NCI-H510A treated with DMSO at 0.1 percent for 48 hours (cell line): ENCODE measurements at regions not wholly inside any gene's neighbourhood (a gene's known extent, or its start where the extent isn't known, plus 50 kb on each side); places are given as distances from the start of the nearest gene placed in this dataset.

Source experiments
- DNase-seq: peaks from one replicate; lab custom pipeline; 2025; lab: John Stamatoyannopoulos, UW

GRCh38 chr4:181618896-181619295 is 624.3 kb upstream of the TENM3 start:
- DNase-seq: no peak

- no peak for DNase-seq
These were observed 623.6 kb upstream of the TENM3 start for GRCh38 chr4:181619651-181620050.

- DNase-seq: no peak
These were observed 605.8 kb upstream of the TENM3 start for GRCh38 chr4:181637186-181638105.

- no peak for DNase-seq
These were observed 599.7 kb upstream of the TENM3 start for GRCh38 chr4:181643466-181643865.

- DNase-seq: no peak
These were observed 597.7 kb upstream of the TENM3 start for GRCh38 chr4:181645489-181645888.

- DNase-seq: no peak
These were observed 596.3 kb upstream of the TENM3 start for GRCh38 chr4:181646864-181647263.

GRCh38 chr4:181647396-181648147 is 595.6 kb upstream of the TENM3 start:
- DNase-seq: peak; percentile 19

- DNase-seq: no peak
These were observed 593.0 kb upstream of the TENM3 start for GRCh38 chr4:181650033-181650825.

GRCh38 chr4:181656748-181657147 is 586.5 kb upstream of the TENM3 start:
- DNase-seq: no peak

GRCh38 chr4:181659202-181659601 is 584.0 kb upstream of the TENM3 start:
- no peak for DNase-seq

GRCh38 chr4:181659876-181660275 is 583.3 kb upstream of the TENM3 start:
- no peak for DNase-seq

- DNase-seq: no peak
These were observed 582.1 kb upstream of the TENM3 start for GRCh38 chr4:181661090-181661489.

- DNase-seq: no peak
These were observed 581.3 kb upstream of the TENM3 start for GRCh38 chr4:181661923-181662322.

- DNase-seq: no peak
These were observed 580.8 kb upstream of the TENM3 start for GRCh38 chr4:181662383-181662782.

GRCh38 chr4:181670506-181670905 is 572.7 kb upstream of the TENM3 start:
- DNase-seq: no peak

GRCh38 chr4:181671672-181672071 is 571.5 kb upstream of the TENM3 start:
- DNase-seq: no peak

GRCh38 chr4:181672751-181673150 is 570.5 kb upstream of the TENM3 start:
- DNase-seq: no peak

- DNase-seq: no peak
These were observed 568.8 kb upstream of the TENM3 start for GRCh38 chr4:181674315-181674875.

GRCh38 chr4:181676546-181676945 is 566.7 kb upstream of the TENM3 start:
- DNase-seq: no peak

GRCh38 chr4:181677201-181677600 is 566.0 kb upstream of the TENM3 start:
- DNase-seq: no peak

GRCh38 chr4:181677621-181678020 is 565.6 kb upstream of the TENM3 start:
- no peak for DNase-seq

- DNase-seq: no peak
These were observed 563.4 kb upstream of the TENM3 start for GRCh38 chr4:181679754-181680153.
